Activated T-helper 1 cell treated with anti-CD3 and anti-CD28 coated beads, Interleukin-12 subunit alpha, Interleukin-12 subunit beta, Interleukin-2, Interleukin-4 antibody, amounts not matched to agents 30 ng/mL and 10 ng/mL and 1 ng/mL, durations not matched to agents 14 hours and 24 hours and 36 hours (primary cell): ENCODE measurements at regions not wholly inside any gene's neighbourhood (a gene's known extent, or its start where the extent isn't known, plus 50 kb on each side); places are given as distances from the start of the nearest gene placed in this dataset.
A peak's percentile ranks its signal among the peaks of the same experiment; 100 is the strongest.

Experiments
- DNase-seq: peaks from one replicate; pipeline ENCODE4 v3.0.0; 2021; ENCODE audit warnings: low spot score
- H3K27ac Mint-ChIP-seq: one replicate; pipeline ENCODE4 v1.8.0; 2021; ENCODE audit warnings: mild to moderate bottlenecking, mixed read lengths
- H3K27me3 Mint-ChIP-seq: one replicate; pipeline ENCODE4 v1.8.0; 2022; ENCODE audit warnings: mild to moderate bottlenecking, moderate library complexity, mixed read lengths; ENCODE audit not compliant: insufficient read depth
- H3K36me3 Mint-ChIP-seq: one replicate; pipeline ENCODE4 v1.8.0; 2021; ENCODE audit warnings: low read depth, mixed read lengths
- H3K4me1 Mint-ChIP-seq: one replicate; pipeline ENCODE4 v1.8.0; 2021; ENCODE audit warnings: low read depth, mixed read lengths
- H3K4me3 Mint-ChIP-seq: one replicate; pipeline ENCODE4 v1.8.0; 2021; ENCODE audit warnings: mild to moderate bottlenecking, moderate library complexity, mixed read lengths
- H3K9me3 Mint-ChIP-seq: one replicate; pipeline ENCODE4 v1.8.0; 2021; ENCODE audit warnings: mixed read lengths
- intact Hi-C: fragments of 100-400 bp; cut with micrococcal nuclease; formaldehyde crosslinking; loops from one replicate; pipeline ENCODE4 v1.15.1; 2024

DNA sequence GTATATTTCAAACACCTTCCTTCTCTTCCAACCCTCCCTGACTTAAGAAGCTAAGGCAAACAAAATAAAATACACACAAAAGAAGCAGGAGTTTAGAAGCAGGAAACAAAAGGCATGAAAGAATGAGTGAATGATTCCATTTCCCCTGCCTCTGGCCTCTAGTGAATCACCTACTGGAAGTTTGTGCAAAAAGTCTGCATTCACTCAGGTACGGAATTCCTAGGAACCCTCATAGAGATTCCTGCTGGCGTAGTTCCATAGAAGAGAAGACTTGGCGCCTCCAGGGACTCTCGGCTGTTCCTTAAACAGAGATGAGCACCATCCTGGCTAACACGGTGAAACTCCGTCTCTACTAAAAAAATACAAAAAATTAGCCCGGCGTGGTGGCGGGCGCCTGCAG, 125.9 kb upstream of the TBL1X start:
- intact Hi-C loops: no loop called here
- Mint-ChIP-seq H3K27ac (no peak overlapping the region), H3K4me3 (no peak overlapping the region), H3K4me1 (peaks cover 46% of the 10 kb centered on the region), H3K9me3 (no peaks in the 10 kb centered on the region), H3K27me3 (peaks cover 2% of the 10 kb centered on the region), H3K36me3 (peaks cover 3% of the 10 kb centered on the region)
- DNase-seq: no peak

DNA sequence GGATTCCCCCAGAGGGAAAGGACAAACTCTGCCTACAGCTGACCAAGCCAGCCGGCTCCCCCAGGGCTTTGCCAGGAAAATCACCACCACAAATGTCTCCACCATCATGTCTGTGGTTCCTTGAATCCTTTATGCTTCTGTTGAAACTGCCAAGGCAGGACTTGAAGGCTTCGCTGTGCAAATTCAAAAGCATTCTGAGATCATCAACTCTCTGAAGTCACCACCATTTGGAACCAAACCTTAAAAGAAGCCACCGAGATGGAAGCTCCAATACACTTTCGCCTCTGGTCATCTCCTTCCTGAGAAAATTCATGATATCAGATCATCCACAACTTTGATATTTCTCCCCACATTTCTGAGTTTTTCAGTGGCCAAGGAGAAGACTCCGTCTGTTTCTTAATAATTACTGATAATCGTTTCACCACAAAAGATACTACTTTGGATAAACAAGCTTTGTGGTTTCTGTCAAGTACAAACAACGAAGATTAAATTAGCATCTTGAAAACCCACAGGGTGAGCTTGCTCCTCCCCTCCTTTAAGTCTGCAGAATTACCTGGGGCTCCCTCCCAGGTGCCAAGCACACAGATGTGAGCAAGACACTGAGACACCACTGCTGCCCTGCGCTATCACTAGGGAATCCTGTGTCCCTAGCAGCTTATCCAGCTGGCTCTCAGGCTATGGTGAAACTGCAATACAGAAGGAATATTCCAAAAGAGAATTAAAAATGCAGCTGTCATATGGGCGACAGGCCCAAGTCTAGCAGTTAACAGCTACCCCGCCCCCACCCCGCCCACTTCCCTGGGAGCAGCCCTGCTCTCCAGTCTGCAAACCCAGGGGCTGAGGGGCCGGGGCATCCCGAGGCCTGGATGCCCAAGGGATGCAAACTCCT, 125.0 kb upstream of the TBL1X start:
- H3K36me3 Mint-ChIP-seq: peaks cover 3% of the 10 kb centered on the region
- H3K27me3 Mint-ChIP-seq: peaks cover 2% of the 10 kb centered on the region
- peaks cover 46% of the 10 kb centered on the region for H3K4me1 Mint-ChIP-seq
- H3K27ac Mint-ChIP-seq: no peak overlapping the region
- DNase-seq: no peak
- H3K4me3 Mint-ChIP-seq: peak overlapping the region; percentile 5
- no peaks in the 10 kb centered on the region for H3K9me3 Mint-ChIP-seq
- intact Hi-C loops: loop anchor here (5.0 to 10.0 kb wide), 3 partner anchors 173 to 365 kb away; no protein-coding TSS in a partner anchor

DNA sequence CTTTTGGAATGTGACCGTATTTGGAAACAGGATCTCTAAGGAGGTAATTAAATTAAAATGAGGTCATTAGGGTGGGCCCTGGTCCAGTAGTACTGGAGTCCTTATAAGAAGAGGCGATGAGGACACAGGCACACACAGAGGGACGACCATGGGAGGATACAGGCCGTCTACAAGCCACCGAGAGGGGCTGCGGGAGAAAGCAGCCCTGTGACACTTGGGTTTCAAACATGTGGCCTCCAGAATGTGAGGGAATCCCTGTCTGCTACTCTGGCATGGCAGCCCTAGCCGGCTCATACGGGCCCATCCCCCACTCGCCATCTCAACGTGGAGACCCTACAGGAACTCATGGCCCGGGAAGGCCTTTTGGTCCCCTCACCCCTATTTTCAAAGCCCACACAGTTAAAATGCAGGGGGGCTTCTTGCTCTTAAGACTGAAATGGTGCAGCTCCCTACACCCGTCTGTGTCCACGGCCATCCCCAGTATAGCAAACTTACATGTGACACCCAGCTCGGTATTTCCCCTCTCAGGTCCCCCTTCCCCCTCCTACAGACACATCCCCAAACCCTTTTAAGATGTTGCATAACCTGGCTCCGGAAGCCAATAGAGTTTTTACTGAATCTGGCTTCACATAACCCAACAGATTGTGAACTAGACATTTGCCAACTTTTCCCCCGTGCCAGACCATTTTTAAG, 124.1 kb upstream of the TBL1X start:
- Mint-ChIP-seq H3K36me3 (peaks cover 3% of the 10 kb centered on the region), H3K27me3 (peaks cover 2% of the 10 kb centered on the region), H3K4me3 (peak overlapping the region; percentile 73), H3K4me1 (peaks cover 44% of the 10 kb centered on the region), H3K9me3 (no peaks in the 10 kb centered on the region), H3K27ac (peak overlapping the region; percentile 90)
- no peak for DNase-seq
- intact Hi-C loops: loop anchor here (1.0 to 10.0 kb wide), 10 partner anchors 22 to 366 kb away; no protein-coding TSS in a partner anchor

DNA sequence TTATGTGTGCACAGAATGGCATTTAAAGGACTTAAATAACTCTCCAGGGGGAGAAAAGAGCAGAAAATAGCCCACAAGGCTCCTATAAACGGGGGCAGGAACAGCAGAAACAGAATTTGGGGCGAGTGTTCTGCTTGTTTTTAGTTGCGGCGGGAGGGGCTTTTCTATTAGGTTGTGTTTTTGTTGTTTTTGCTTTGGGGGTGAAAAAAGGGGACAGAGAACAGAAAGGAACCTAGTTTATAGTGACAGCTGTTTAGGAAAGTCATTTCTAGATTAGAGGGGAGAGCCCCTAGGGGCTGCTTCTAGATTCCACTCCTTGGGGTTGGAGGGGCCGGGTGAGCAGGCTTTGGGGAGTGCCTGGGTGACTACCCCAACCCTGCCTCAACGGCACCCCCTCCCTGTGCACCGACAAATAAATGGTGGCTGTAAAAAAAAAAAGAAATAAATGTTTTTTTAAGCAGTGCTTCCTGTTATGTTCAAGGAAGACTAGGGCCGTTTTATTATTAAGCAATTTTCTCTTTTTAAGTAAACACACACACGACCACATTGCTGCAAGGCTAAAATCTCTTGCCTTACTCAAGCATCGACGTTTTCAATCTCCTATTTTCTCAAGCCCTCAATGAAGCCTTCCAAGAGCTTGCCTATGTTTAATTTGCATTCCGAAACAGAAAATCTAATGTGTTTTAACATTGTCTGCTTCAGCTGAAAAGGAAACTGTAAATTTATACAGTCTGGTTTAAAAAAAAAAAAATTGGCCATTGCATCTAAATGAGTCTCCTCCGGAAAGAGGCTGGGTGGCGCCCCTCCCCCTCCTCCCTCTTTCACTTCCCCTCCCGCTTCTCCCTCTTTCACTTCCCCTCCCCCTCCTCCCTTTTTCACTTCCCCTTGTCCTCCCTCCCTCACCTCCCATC, 123.3 kb upstream of the TBL1X start:
- Mint-ChIP-seq H3K27me3 (peaks cover 2% of the 10 kb centered on the region), H3K9me3 (no peaks in the 10 kb centered on the region), H3K36me3 (peaks cover 2% of the 10 kb centered on the region), H3K27ac (peak overlapping the region; percentile 90), H3K4me3 (peak overlapping the region; percentile 73), H3K4me1 (peaks cover 36% of the 10 kb centered on the region)
- intact Hi-C loops: loop anchor here (1.0 to 10.0 kb wide), 13 partner anchors 11 to 367 kb away; no protein-coding TSS in a partner anchor
- DNase-seq: peak; percentile 30

DNA sequence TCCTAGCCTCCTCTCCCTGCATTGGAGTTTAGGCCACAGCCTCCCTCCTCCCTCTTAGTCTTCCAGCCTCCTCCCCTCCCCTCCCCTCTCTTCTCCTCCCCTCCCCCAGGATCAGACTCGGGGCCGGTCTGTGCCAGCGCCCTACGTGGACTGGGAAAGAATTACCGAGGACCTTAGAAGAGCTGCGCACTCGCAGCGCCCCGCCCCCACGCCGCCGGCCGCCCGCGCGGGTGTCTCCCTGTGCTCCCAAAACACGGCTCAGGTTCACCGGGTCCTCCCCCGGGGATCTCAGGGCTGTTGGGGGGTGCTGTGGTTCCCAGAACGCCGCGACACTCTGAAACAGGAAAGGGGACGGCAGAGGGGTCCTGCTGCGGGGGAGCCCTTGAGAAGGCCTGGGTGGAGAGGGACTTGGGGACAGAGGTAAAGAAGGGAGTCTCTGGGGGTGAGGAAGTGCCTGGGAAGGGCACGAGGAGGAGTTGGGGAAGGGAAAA, 122.3 kb upstream of the TBL1X start:
- no peaks in the 10 kb centered on the region for H3K9me3 Mint-ChIP-seq
- DNase-seq: peak; percentile 42
- H3K36me3 Mint-ChIP-seq: no peaks in the 10 kb centered on the region
- no peak overlapping the region for H3K27ac Mint-ChIP-seq
- intact Hi-C loops: loop anchor here (1.0 to 10.0 kb wide), 6 partner anchors 10 to 368 kb away; no protein-coding TSS in a partner anchor
- peaks cover 30% of the 10 kb centered on the region for H3K4me1 Mint-ChIP-seq
- H3K4me3 Mint-ChIP-seq: peak overlapping the region; percentile 35
- H3K27me3 Mint-ChIP-seq: peaks cover 2% of the 10 kb centered on the region

DNA sequence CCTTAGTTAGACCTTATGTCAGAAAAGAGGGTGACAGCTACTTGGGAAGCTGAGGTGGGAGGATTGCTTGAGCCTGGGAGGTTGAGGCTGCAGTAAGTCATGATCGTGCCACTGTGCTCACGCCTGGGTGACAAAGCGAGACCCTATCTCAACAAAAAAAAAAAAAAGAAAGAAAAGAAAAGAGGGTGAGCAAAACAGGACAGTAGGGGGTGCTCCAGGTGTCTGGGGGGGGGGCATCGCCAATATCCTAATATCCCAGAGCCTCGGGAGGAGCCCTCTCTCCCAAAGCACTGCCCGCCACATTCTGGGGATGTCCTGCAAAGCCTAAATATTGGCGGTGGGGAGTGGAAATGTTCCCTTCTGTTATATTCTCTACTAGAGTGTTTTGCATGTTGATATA, 120.9 kb upstream of the TBL1X start:
- H3K4me3 Mint-ChIP-seq: no peak overlapping the region
- intact Hi-C loops: loop anchor here (5.0 to 10.0 kb wide), 3 partner anchors 177 to 369 kb away; no protein-coding TSS in a partner anchor
- H3K27ac Mint-ChIP-seq: no peak overlapping the region
- H3K36me3 Mint-ChIP-seq: no peaks in the 10 kb centered on the region
- no peak for DNase-seq
- H3K9me3 Mint-ChIP-seq: no peaks in the 10 kb centered on the region
- no peaks in the 10 kb centered on the region for H3K27me3 Mint-ChIP-seq
- peaks cover 30% of the 10 kb centered on the region for H3K4me1 Mint-ChIP-seq

DNA sequence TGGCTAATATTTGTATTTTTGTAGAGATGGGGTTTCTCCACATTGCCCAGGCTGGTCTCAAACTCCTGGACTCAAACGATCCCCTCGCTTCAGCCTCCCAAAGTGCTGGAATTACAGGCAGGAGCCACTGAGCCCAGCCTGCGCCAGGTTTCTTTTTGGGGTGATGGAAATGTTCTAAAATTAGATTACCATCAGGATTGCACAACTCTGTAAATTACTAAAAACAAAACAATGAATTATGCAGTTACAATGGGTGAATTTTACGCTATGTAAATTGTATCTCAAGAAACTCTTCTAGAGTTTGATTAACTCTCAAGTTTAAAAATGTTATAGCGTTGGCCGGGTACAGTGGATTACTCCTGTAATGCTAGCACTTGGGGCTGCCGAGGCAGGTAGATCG, 118.9 kb upstream of the TBL1X start:
- H3K4me1 Mint-ChIP-seq: peaks cover 15% of the 10 kb centered on the region
- no peak overlapping the region for H3K27ac Mint-ChIP-seq
- intact Hi-C loops: loop anchor here (10.0 kb wide), 2 partner anchors 359 to 371 kb away; no protein-coding TSS in a partner anchor
- H3K4me3 Mint-ChIP-seq: no peak overlapping the region
- H3K9me3 Mint-ChIP-seq: no peaks in the 10 kb centered on the region
- DNase-seq: no peak
- H3K27me3 Mint-ChIP-seq: no peaks in the 10 kb centered on the region
- no peaks in the 10 kb centered on the region for H3K36me3 Mint-ChIP-seq

DNA sequence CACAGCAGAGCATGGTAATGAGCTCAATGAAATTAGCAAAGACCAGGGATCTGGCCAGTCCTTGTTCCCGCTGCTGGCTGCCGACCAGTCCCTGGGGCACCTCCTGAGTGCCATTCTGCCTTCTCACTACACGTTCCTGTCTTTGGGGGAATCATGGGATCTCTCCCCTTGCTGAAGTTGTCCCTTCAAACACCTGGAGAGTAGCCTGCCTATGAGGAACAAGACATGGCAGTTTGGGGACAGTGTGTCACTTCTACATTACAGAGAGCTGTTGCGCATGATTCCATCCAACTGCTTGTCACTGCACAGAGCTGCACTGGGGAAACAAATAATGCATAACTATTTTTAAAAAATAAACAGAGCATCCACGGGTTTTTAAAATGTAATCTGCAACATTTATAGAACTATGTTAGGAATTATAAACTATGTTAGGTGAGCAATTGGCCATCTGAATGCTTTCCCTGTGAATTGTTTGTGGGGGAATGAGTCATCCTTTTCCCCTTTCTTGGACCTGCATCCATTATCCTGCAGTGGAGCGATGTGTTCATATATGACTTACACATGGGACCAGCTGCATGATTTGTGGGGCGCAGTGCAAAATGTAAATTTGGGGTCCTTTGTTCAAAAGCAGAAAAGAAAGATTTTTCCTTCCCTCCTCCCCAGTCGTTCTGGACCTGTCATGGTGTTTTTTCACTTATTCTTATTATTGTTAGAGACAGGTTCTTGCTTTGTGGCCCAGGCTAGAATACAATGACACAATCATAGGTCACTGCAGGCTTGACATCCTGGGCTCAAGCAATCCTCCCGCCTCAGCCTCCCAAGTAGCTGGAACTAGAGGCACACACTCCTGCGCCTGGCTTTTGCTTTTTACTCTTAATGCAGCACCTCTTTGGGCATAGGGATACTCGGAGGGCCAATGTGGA, 115.0 kb upstream of the TBL1X start:
- DNase-seq: no peak
- no peaks in the 10 kb centered on the region for H3K36me3 Mint-ChIP-seq
- no peaks in the 10 kb centered on the region for H3K9me3 Mint-ChIP-seq
- H3K4me1 Mint-ChIP-seq: peaks cover 20% of the 10 kb centered on the region
- H3K27ac Mint-ChIP-seq: no peak overlapping the region
- no peak overlapping the region for H3K4me3 Mint-ChIP-seq
- intact Hi-C loops: loop anchor here (10.0 kb wide), 2 partner anchors 355 to 375 kb away; no protein-coding TSS in a partner anchor
- H3K27me3 Mint-ChIP-seq: no peaks in the 10 kb centered on the region

DNA sequence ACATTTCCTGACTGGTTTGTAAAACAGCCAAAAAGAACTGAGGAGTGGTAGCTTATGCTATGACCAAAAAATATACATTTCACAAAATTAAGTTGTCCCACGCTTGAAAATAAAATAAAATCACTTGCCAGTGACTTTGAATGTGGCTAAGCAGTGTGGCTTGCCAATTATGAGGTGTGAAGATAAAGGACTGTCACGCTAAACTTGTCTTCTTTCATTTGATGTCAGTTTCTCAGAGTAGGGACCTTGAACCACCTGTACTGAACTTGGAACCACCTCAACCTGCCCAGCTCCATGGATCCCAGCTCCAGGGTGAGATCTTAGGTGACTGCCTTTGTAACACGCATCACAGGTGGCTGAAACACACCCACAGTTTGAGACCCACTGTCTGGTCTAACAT, 113.7 kb upstream of the TBL1X start:
- Mint-ChIP-seq H3K4me1 (peaks cover 29% of the 10 kb centered on the region), H3K4me3 (no peak overlapping the region), H3K27ac (peak overlapping the region; percentile 77), H3K9me3 (peaks cover 8% of the 10 kb centered on the region), H3K27me3 (no peaks in the 10 kb centered on the region), H3K36me3 (peaks cover 3% of the 10 kb centered on the region)
- intact Hi-C loops: no loop called here
- no peak for DNase-seq

DNA sequence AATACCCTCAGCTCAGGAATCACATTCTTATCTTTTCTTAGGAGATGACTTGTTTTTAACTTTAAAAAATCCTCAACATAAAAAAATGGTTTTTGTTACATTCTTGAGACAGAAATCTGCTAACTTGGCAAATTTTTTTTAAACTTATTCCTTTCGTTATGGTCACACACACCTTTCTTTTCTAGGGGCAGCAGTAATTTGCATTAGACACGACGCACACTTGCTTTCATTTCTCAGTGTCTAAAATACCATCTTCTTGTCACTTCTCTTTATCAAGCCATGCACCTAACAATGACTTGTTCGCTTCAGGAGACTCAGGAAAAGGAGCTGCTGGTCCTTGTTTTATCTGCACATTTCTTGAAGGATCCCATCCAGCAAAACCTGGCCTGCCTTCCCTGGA, 112.6 kb upstream of the TBL1X start:
- DNase-seq: no peak
- Mint-ChIP-seq H3K4me1 (peaks cover 35% of the 10 kb centered on the region), H3K9me3 (peaks cover 13% of the 10 kb centered on the region), H3K36me3 (peaks cover 8% of the 10 kb centered on the region), H3K27me3 (no peaks in the 10 kb centered on the region), H3K27ac (peak overlapping the region; percentile 77), H3K4me3 (peak overlapping the region; percentile 53)
- intact Hi-C loops: loop anchor here (1.0 kb wide), 3 partner anchors 10 to 325 kb away; no protein-coding TSS in a partner anchor

DNA sequence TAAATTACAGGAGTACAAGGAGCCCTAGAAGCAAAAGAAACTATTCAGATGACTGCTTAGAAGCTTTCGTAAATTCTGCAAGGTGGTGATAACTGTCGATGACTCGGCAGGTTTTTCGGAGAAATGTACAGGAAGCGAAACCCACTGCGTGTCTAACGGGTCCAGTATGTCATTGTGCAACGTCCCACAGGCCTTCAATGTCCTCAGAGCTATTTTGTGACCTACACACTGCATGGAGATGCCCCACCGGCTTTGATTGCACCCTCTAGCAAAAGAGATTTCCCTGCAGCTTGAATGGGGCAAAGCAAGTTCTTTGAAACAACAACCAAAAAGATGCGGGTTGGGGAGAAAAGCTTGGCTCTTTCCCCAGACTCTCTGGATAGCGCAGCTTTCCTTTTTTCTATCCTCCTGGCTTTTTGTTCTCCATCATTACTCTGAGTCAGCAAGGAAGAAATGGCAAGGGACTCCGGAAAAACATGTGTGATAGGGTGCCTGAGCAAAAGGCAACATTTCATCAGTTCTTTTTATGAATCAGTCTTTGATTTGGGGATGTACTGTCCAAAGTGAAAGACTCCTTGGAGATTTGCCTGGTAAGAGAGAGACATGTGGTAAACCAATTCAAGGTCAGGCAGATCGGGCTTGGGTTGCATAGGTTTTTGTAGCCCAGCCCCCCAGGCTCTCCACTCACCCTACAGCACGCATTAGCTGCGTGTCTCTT, 112.0 kb upstream of the TBL1X start:
- Mint-ChIP-seq H3K4me3 (peak overlapping the region; percentile 53), H3K4me1 (peaks cover 35% of the 10 kb centered on the region), H3K27me3 (no peaks in the 10 kb centered on the region), H3K36me3 (peaks cover 8% of the 10 kb centered on the region), H3K9me3 (peaks cover 13% of the 10 kb centered on the region), H3K27ac (peak overlapping the region; percentile 77)
- DNase-seq: no peak
- intact Hi-C loops: loop anchor here (1.0 kb wide), 3 partner anchors 11 to 324 kb away; no protein-coding TSS in a partner anchor
